Suprapubic skin (tissue), 4 donors: ENCODE measurements at regions not wholly inside any gene's neighbourhood (a gene's known extent, or its start where the extent isn't known, plus 50 kb on each side); places are given as distances from the start of the nearest gene placed in this dataset.

ENCODE experiments used
- CTCF ChIP-seq, 2 donors: fragments of 200-600 bp in 1 of 2; fragments of 450-650 bp in 1 of 2; sonication (generic) in 1 of 2; IDR thresholded peaks; one replicate each; pipeline ENCODE4 v1.5.1; 2016 to 2019; ENCODE audit warnings: antibody characterized with exemption in 2 of 2, mild to moderate bottlenecking in 1 of 2, moderate library complexity in 1 of 2
- EP300 ChIP-seq: sonication (generic); formaldehyde crosslinking; IDR thresholded peaks from one replicate; pipeline ENCODE4 v1.6.1; 2017; ENCODE audit warnings: antibody characterized with exemption
- POLR2A ChIP-seq, 2 donors: fragments of 450-650 bp; IDR thresholded peaks; one replicate each; pipeline ENCODE4 v1.6.1; 2017; ENCODE audit warnings: antibody characterized with exemption in 2 of 2, mild to moderate bottlenecking in 2 of 2, moderate library complexity in 2 of 2
- POLR2AphosphoS5 ChIP-seq, 3 donors: sonication (generic); formaldehyde crosslinking; IDR thresholded peaks; one replicate each; pipeline ENCODE4 v1.6.1; 2017; ENCODE audit warnings: antibody characterized with exemption in 3 of 3

- TF ChIP-seq CTCF (IDR thresholded peaks at IDR 0.05) = no peak
- TF ChIP-seq POLR2A (IDR thresholded peaks at IDR 0.05) = no peak
- TF ChIP-seq EP300 = no peak
- no peak for TF ChIP-seq POLR2AphosphoS5 (IDR thresholded peaks at IDR 0.05)
Measured at GRCh38 chrX:20571611-20572010, 304.9 kb upstream of the RPS6KA3 start.
